ENCODE measurements at regions not wholly inside any gene's neighbourhood (a gene's known extent, or its start where the extent isn't known, plus 50 kb on each side); places are given as distances from the start of the nearest gene placed in this dataset.

- no peak for DNase-seq (ENCODE audit: low spot score)
- no peak for TF ChIP-seq CTCF (IDR thresholded peaks at IDR 0.05; ENCODE audit: extremely low read depth, missing control alignments)
Observed at GRCh38 chr5:56326116-56326515, 93.0 kb upstream of the ANKRD55 start.

GRCh38 chr5:56325039-56325438, 91.9 kb upstream of the ANKRD55 start:
- TF ChIP-seq CTCF (IDR thresholded peaks at IDR 0.05; ENCODE audit: extremely low read depth, missing control alignments) = no peak
- no peak for DNase-seq (ENCODE audit: low spot score)

- no peak for TF ChIP-seq CTCF (IDR thresholded peaks at IDR 0.05; ENCODE audit: extremely low read depth, missing control alignments)
- no peak for DNase-seq (ENCODE audit: low spot score)
Observed at GRCh38 chr5:56323505-56323904, 90.4 kb upstream of the ANKRD55 start.

- TF ChIP-seq CTCF (IDR thresholded peaks at IDR 0.05; ENCODE audit: extremely low read depth, missing control alignments) = no peak
- DNase-seq (ENCODE audit: low spot score) = no peak
Observed at GRCh38 chr5:56322592-56322991, 89.5 kb upstream of the ANKRD55 start.

GRCh38 chr5:56321236-56321881, 88.2 kb upstream of the ANKRD55 start:
- no peak for TF ChIP-seq CTCF (IDR thresholded peaks at IDR 0.05; ENCODE audit: extremely low read depth, missing control alignments)
- no peak for DNase-seq (ENCODE audit: low spot score)

GRCh38 chr5:56320686-56321085, 87.6 kb upstream of the ANKRD55 start:
- TF ChIP-seq CTCF (IDR thresholded peaks at IDR 0.05; ENCODE audit: extremely low read depth, missing control alignments) = no peak
- DNase-seq (ENCODE audit: low spot score) = no peak

- TF ChIP-seq CTCF (IDR thresholded peaks at IDR 0.05; ENCODE audit: extremely low read depth, missing control alignments) = no peak
- DNase-seq (ENCODE audit: low spot score) = no peak
Observed at GRCh38 chr5:56319526-56320181, 86.5 kb upstream of the ANKRD55 start.

Measured in GM20000 (cell line).